ENCODE measurements at regions not wholly inside any gene's neighbourhood (a gene's known extent, or its start where the extent isn't known, plus 50 kb on each side); places are given as distances from the start of the nearest gene placed in this dataset.

DNA sequence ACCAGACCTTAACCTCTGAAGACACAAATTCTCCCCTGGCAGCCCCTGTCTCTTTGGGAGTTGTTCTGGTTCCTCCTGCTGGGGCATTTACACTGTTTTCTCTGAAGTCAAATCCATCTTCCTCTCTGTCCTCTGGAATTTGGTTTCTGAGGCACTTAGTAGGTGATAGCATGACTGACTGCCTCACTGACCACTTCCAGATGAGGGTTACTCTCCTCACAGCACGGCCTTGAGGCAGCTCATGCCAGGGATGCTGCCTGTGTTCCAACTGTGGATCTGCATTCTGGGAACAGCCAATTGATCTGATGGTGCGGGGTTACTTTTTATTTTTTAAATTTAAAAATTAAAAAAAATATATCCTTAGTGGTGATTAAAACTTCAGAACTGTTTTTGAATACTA, 140.9 kb upstream of the ROPN1 start:
- Histone ChIP-seq H3K36me3 (ENCODE audit: control insufficient read depth in 2 of 2, extremely low read depth in 1 of 2, insufficient read depth in 2 of 2, low read length in 2 of 2) (no peaks in the 10 kb centered on the region), H3K27me3 (ENCODE audit: control insufficient read depth in 2 of 2, insufficient read depth in 2 of 2, low read length in 2 of 2) (no peaks in the 10 kb centered on the region), H3K9me3 (replicated peaks; ENCODE audit: control insufficient read depth, insufficient read depth, low read length) (no peaks in the 10 kb centered on the region), H3K9me1 (replicated peaks; ENCODE audit: control insufficient read depth, extremely low read depth, insufficient read depth, low read length) (no peaks in the 10 kb centered on the region), H4K20me1 (replicated peaks; ENCODE audit: control insufficient read depth, extremely low read depth, insufficient read depth, low read length) (no peaks in the 10 kb centered on the region), H2AFZ (ENCODE audit: low read depth, low read length) (no peak overlapping the region), H3K4me2 (ENCODE audit: insufficient read depth, low read length) (no peak overlapping the region), H3K9ac (replicated peaks; ENCODE audit: extremely low read depth, insufficient read depth, low read length) (no peak overlapping the region), H3K4me3 (replicated peaks in 1 of 3; ENCODE audit: insufficient read depth in 1 of 3, low read depth in 1 of 3, low read length in 3 of 3) (no peak overlapping the region), H3K27ac (ENCODE audit: insufficient read depth, low read depth, low read length) (no peak overlapping the region), H3K4me1 (ENCODE audit: control insufficient read depth, extremely low read depth, insufficient read depth, low read length) (peaks cover 4% of the 10 kb centered on the region), H3K79me2 (ENCODE audit: control insufficient read depth, insufficient read depth, low read length) (no peaks in the 10 kb centered on the region)
- TF ChIP-seq MYC (IDR thresholded peaks at IDR 0.05; ENCODE audit: low read depth, low read length) (no peak), POLR2AphosphoS5 (IDR thresholded peaks at IDR 0.05; ENCODE audit: insufficient read depth, low read depth, low read length) (no peak), EZH2 (IDR thresholded peaks at IDR 0.05; ENCODE audit: borderline replicate concordance, low read depth, low read length, severe bottlenecking) (no peak), JUN (IDR thresholded peaks at IDR 0.05; ENCODE audit: borderline replicate concordance, insufficient read depth, insufficient read length, low read depth) (no peak), GATA2 (IDR thresholded peaks at IDR 0.05; ENCODE audit: insufficient read depth, insufficient read length, low read depth, low read length) (no peak), FOS (IDR thresholded peaks at IDR 0.05; ENCODE audit: borderline replicate concordance, insufficient read depth, low read length) (no peak), POLR2A (IDR thresholded peaks at IDR 0.05; ENCODE audit: low read depth, low read length) (no peak)
- TF ChIP-seq, protein P1, sequence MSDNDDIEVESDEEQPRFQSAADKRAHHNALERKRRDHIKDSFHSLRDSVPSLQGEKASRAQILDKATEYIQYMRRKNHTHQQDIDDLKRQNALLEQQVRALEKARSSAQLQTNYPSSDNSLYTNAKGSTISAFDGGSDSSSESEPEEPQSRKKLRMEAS (IDR thresholded peaks at IDR 0.05; ENCODE audit: insufficient read depth, insufficient read length): no peak
- TF ChIP-seq, protein P2, sequence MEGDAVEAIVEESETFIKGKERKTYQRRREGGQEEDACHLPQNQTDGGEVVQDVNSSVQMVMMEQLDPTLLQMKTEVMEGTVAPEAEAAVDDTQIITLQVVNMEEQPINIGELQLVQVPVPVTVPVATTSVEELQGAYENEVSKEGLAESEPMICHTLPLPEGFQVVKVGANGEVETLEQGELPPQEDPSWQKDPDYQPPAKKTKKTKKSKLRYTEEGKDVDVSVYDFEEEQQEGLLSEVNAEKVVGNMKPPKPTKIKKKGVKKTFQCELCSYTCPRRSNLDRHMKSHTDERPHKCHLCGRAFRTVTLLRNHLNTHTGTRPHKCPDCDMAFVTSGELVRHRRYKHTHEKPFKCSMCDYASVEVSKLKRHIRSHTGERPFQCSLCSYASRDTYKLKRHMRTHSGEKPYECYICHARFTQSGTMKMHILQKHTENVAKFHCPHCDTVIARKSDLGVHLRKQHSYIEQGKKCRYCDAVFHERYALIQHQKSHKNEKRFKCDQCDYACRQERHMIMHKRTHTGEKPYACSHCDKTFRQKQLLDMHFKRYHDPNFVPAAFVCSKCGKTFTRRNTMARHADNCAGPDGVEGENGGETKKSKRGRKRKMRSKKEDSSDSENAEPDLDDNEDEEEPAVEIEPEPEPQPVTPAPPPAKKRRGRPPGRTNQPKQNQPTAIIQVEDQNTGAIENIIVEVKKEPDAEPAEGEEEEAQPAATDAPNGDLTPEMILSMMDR (IDR thresholded peaks at IDR 0.05; ENCODE audit: extremely low read depth in 1 of 2, insufficient read depth in 1 of 2, low read depth in 1 of 2, low read length in 2 of 2): no peak
- dilution Hi-C loops (cut with MboI; ENCODE audit: extremely low pct_ligation_motif_present, low sequenced_read_pairs): no loop called here
- intact Hi-C loops (cut with micrococcal nuclease): no loop called here
- no TSS peak for BruUV-seq (replicated peaks)
- CTCF ChIA-PET: interaction anchor here (1.0 kb wide), 1 partner anchor 11 kb away, joined by 3 read pairs; no protein-coding TSS in a partner anchor
- FAIRE-seq (no peak), DNase-seq (ENCODE audit: low read depth, low spot score) (no peak)
- POLR2A ChIA-PET: no interaction called here
